HepG2 (cell line): ENCODE measurements at regions not wholly inside any gene's neighbourhood (a gene's known extent, or its start where the extent isn't known, plus 50 kb on each side); places are given as distances from the start of the nearest gene placed in this dataset.

Experiments used
- ATAC-seq: fragments of 200-7000 bp; cut with Tn5 transposase; 3 replicates; pipeline ENCODE4 v1.9.1; 2020; ENCODE audit warnings: mild to moderate bottlenecking, moderate library complexity
- BruUV-seq: library from RNA; stranded (reverse); fragments of 400-500 nt; replicated peaks from 2 replicates; lab custom pipeline; 2021; lab: Mats Ljungman, UMichigan
- CTCF ChIA-PET: fragments of 300-600 bp; formaldehyde crosslinking; extraction: SDS; loops from one replicate; lab custom pipeline; 2021; ENCODE audit warnings: low total read pairs, inconsistent platforms, low intra/inter-chr PET ratio; lab: Yijun Ruan, JAX
- POLR2A ChIA-PET: fragments of 350-600 bp; sonication (Branson Sonifier 250); formaldehyde crosslinking; loops from one replicate; lab custom pipeline; 2020; ENCODE audit warnings: antibody characterized with exemption, inconsistent platforms; lab: Yijun Ruan, JAX
- DNase-seq: peaks from one replicate; pipeline ENCODE4 v3.0.0-alpha.2; 2015; ENCODE audit warnings: low spot score
- FAIRE-seq: peaks from 3 replicates; lab custom pipeline; 2011; peaks lifted over from hg19 to GRCh38; lab: Jason Lieb, UNC
- H2AFZ ChIP-seq: one replicate; pipeline ENCODE4 v1.6.1; 2011; ENCODE audit warnings: low read length, inconsistent platforms
- H3K27ac ChIP-seq: fragments of 300-600 bp; 3 replicates; pipeline ENCODE4 v1.8.0; 2011; ENCODE audit warnings: mixed run types, mild to moderate bottlenecking, mixed read lengths, low read length, inconsistent platforms; ENCODE audit not compliant: insufficient read depth; ENCODE audit errors: extremely low read length
- H3K27me3 ChIP-seq, 2 experiments: fragments of 200-600 bp in 1 of 2; 2 replicates in 1 of 2; 3 replicates in 1 of 2; pipeline versions ENCODE4 v1.6.0 to v1.8.0; 2011; ENCODE audit warnings: low read length in 2 of 2, mild to moderate bottlenecking in 2 of 2, moderate library complexity in 2 of 2, inconsistent platforms in 1 of 2; ENCODE audit not compliant: insufficient read depth in 2 of 2, control insufficient read depth in 1 of 2
- H3K36me3 ChIP-seq, 2 experiments: fragments of 200-600 bp in 1 of 2; replicated peaks in 1 of 2; 2 replicates in 1 of 2; 3 replicates in 1 of 2; pipeline versions ENCODE4 v1.5.1 to v1.8.0; 2011; ENCODE audit warnings: low read length in 2 of 2, inconsistent platforms in 1 of 2; ENCODE audit not compliant: insufficient read depth in 2 of 2, control insufficient read depth in 1 of 2
- H3K4me1 ChIP-seq: 2 replicates; pipeline ENCODE4 v1.5.1; 2012; ENCODE audit warnings: low read length, inconsistent platforms; ENCODE audit not compliant: insufficient read depth
- H3K4me2 ChIP-seq: 2 replicates; pipeline ENCODE4 v1.6.0; 2011; ENCODE audit warnings: low read depth, low read length, inconsistent platforms
- H3K4me3 ChIP-seq, 3 experiments: fragments of 200-600 bp in 1 of 3; sonication (generic), shearing (Covaris generic) in 1 of 3; replicated peaks in 1 of 3; 2 replicates each; pipeline ENCODE4 v1.5.1; 2011 to 2016; ENCODE audit warnings: low read length in 3 of 3, inconsistent platforms in 2 of 3, low read depth in 2 of 3, mild to moderate bottlenecking in 2 of 3, control low read depth in 1 of 3, mixed read lengths in 1 of 3; ENCODE audit not compliant: insufficient read depth in 1 of 3
- H3K79me2 ChIP-seq: one replicate; pipeline ENCODE4 v1.6.1; 2011; ENCODE audit warnings: low read length, inconsistent platforms; ENCODE audit not compliant: insufficient read depth
- H3K9ac ChIP-seq: 2 replicates; pipeline ENCODE4 v1.6.0; 2011; ENCODE audit warnings: mild to moderate bottlenecking, low read depth, low read length, inconsistent platforms; ENCODE audit not compliant: insufficient read depth
- H3K9me3 ChIP-seq: 2 replicates; pipeline ENCODE4 v1.5.1; 2012; ENCODE audit warnings: mild to moderate bottlenecking, low read length
- H4K20me1 ChIP-seq: 2 replicates; pipeline ENCODE4 v1.6.0; 2011; ENCODE audit warnings: inconsistent platforms, mild to moderate bottlenecking, low read length, moderate library complexity; ENCODE audit not compliant: insufficient read depth
- CBX1 ChIP-seq: IDR thresholded peaks from one replicate; pipeline ENCODE4 v1.6.1; 2016; ENCODE audit warnings: antibody characterized with exemption, low read depth
- MBD4 ChIP-seq: IDR thresholded peaks from 2 replicates; pipeline ENCODE4 v1.6.1; 2012; ENCODE audit warnings: low read length, inconsistent platforms, borderline replicate concordance
- MTA3 ChIP-seq: sonication (generic); formaldehyde crosslinking; IDR thresholded peaks from 2 replicates; pipeline ENCODE4 v1.4.0; 2020; ENCODE audit warnings: missing genetic modification reagents
- PAF1 ChIP-seq: IDR thresholded peaks from 2 replicates; pipeline ENCODE4 v1.6.1; 2016; ENCODE audit warnings: missing genetic modification reagents, missing compliant biosample characterization
- ZNF30 ChIP-seq: sonication (generic); formaldehyde crosslinking; IDR thresholded peaks from 2 replicates; pipeline ENCODE4 v1.5.0; 2020; ENCODE audit warnings: mild to moderate bottlenecking, missing genetic modification reagents
- ZNF616 ChIP-seq: sonication (generic); formaldehyde crosslinking; IDR thresholded peaks from 2 replicates; pipeline ENCODE4 v1.5.0; 2020; ENCODE audit warnings: low read depth, mild to moderate bottlenecking, missing genetic modification reagents
- WGBS: methylation state at CpG from one replicate; pipeline ENCODE4 v1.1.6; 2017; ENCODE audit warnings: low lambda C conversion rate; 5-methylcytosine and 5-hydroxymethylcytosine counted together
- in situ Hi-C: cut with HindIII; loops from 2 replicates; pipeline ENCODE4 v1.10.0; 2017; ENCODE audit warnings: low pct_unique_long_range_greater_than_20kb; ENCODE audit not compliant: extremely low pct_ligation_motif_present
- intact Hi-C: fragments of 100-400 bp; cut with micrococcal nuclease; formaldehyde crosslinking; loops from one replicate; pipeline ENCODE4 v1.10.0; 2022; ENCODE audit not compliant: unreplicated experiment
- TF ChIP-seq, protein P1 (sequence below): sonication (generic); formaldehyde crosslinking; IDR thresholded peaks from 2 replicates; pipeline ENCODE4 v1.5.0; 2020; ENCODE audit warnings: missing genetic modification reagents, mild to moderate bottlenecking, borderline replicate concordance
- TF ChIP-seq, protein P2 (sequence below): sonication (generic); formaldehyde crosslinking; IDR thresholded peaks from 2 replicates; pipeline ENCODE4 v1.4.0; 2020; ENCODE audit warnings: mild to moderate bottlenecking, missing genetic modification reagents

DNA sequence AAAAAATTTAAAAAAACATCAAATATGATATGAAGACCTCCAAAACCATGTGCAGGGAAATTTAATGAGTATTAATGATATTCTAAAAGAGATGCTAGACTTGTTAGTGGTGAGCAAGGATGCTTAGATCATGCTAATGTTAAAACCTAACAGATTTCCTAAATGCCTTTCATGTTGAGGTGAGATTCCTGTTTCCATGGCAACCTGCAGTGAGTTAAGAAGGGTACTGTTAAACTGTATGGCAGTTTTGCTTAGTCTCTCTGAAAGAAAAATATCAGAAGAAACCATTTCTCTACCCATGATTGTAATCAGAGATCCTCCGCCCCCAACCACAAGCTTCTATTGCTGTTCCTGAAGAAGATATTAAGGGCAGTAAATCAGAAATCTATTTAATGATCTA is 321.6 kb upstream of the LRRC7 start (continued):
- TF ChIP-seq MBD4 (no peak), PAF1 (CRISPR knock-in tag) (no peak), ZNF30 (no peak)
- TF ChIP-seq, protein P1, sequence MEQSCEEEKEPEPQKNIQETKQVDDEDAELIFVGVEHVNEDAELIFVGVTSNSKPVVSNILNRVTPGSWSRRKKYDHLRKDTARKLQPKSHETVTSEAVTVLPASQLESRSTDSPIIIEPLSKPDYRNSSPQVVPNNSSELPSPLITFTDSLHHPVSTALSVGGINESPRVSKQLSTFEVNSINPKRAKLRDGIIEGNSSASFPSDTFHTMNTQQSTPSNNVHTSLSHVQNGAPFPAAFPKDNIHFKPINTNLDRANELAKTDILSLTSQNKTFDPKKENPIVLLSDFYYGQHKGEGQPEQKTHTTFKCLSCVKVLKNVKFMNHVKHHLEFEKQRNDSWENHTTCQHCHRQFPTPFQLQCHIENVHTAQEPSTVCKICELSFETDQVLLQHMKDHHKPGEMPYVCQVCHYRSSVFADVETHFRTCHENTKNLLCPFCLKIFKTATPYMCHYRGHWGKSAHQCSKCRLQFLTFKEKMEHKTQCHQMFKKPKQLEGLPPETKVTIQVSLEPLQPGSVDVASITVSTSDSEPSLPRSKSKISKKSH (CRISPR knock-in tag) = no peak
- TF ChIP-seq, protein P2, sequence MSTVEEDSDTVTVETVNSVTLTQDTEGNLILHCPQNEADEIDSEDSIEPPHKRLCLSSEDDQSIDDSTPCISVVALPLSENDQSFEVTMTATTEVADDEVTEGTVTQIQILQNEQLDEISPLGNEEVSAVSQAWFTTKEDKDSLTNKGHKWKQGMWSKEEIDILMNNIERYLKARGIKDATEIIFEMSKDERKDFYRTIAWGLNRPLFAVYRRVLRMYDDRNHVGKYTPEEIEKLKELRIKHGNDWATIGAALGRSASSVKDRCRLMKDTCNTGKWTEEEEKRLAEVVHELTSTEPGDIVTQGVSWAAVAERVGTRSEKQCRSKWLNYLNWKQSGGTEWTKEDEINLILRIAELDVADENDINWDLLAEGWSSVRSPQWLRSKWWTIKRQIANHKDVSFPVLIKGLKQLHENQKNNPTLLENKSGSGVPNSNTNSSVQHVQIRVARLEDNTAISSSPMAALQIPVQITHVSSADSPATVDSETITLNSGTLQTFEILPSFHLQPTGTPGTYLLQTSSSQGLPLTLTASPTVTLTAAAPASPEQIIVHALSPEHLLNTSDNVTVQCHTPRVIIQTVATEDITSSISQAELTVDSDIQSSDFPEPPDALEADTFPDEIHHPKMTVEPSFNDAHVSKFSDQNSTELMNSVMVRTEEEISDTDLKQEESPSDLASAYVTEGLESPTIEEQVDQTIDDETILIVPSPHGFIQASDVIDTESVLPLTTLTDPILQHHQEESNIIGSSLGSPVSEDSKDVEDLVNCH (CRISPR knock-in tag) = no peak

DNA sequence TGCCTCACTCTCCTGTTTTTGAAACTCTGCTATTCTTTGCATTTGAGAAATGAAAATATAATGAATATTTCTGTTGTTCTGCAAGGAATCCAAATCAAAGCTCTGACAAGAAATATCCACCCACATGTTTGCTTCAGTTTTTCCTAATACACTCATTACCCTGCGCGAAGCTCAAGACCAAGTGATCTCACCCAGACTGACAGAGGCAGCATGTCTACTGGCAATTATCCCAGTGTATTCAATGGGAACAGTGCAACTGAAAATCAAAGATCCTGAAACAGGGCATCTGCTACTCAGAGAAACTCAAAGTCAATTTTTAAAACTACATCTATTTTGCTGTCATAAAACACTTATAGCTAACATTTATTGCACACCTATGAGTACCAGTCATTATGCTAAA is 321.0 kb upstream of the LRRC7 start:
- intact Hi-C loops (no loop called here), in situ Hi-C loops (no loop called here)
- ChIA-PET POLR2A (no interaction called here), CTCF (no interaction called here)
- no peak for ATAC-seq
- no peak overlapping the region for H3K4me2 ChIP-seq
- TF ChIP-seq ZNF616 (CRISPR knock-in tag) (no peak), MTA3 (CRISPR knock-in tag) (no peak), CBX1 (no peak)
- no peak overlapping the region for H3K9ac ChIP-seq
- H4K20me1 ChIP-seq = no peaks in the 10 kb centered on the region
- no peak overlapping the region for H2AFZ ChIP-seq
- no peak overlapping the region for H3K4me3 ChIP-seq
- H3K4me1 ChIP-seq = no peaks in the 10 kb centered on the region
- H3K79me2 ChIP-seq = no peaks in the 10 kb centered on the region
- no peak overlapping the region for H3K27ac ChIP-seq
- 0% methylated on average over 2 of the region's 2 CpGs for WGBS
- no peaks in the 10 kb centered on the region for H3K36me3 ChIP-seq
- FAIRE-seq = no peak
- H3K27me3 ChIP-seq = no peaks in the 10 kb centered on the region
- no TSS peak for BruUV-seq
- no peak for DNase-seq
- H3K9me3 ChIP-seq = peaks cover 66% of the 10 kb centered on the region
